SJCRH30 (cell line): ENCODE measurements at regions not wholly inside any gene's neighbourhood (a gene's known extent, or its start where the extent isn't known, plus 50 kb on each side); places are given as distances from the start of the nearest gene placed in this dataset.
A peak's percentile ranks its signal among the peaks of the same experiment; 100 is the strongest.

Source experiments
- DNase-seq, 2 experiments: peaks; one replicate each; pipeline ENCODE4 v3.0.0-alpha.2; 2015 to 2020
- H3K27ac ChIP-seq: fragments of 250-450 bp; sonication (Bioruptor Pico); 2 replicates; pipeline ENCODE4 v1.5.1; 2020; ENCODE audit warnings: mild to moderate bottlenecking, moderate library complexity
- H3K27me3 ChIP-seq: fragments of 250-450 bp; sonication (Bioruptor Pico); 2 replicates; pipeline ENCODE4 v1.5.1; 2020; ENCODE audit warnings: mild to moderate bottlenecking, moderate library complexity
- H3K36me3 ChIP-seq: fragments of 250-450 bp; sonication (Bioruptor Pico); 2 replicates; pipeline ENCODE4 v1.5.1; 2020; ENCODE audit warnings: mild to moderate bottlenecking, moderate library complexity
- H3K4me1 ChIP-seq: fragments of 250-450 bp; sonication (Bioruptor Pico); 2 replicates; pipeline ENCODE4 v1.5.1; 2020; ENCODE audit warnings: mild to moderate bottlenecking, moderate library complexity
- H3K4me3 ChIP-seq: fragments of 250-450 bp; sonication (Bioruptor Pico); 2 replicates; pipeline ENCODE4 v1.5.1; 2020; ENCODE audit warnings: mild to moderate bottlenecking, moderate library complexity
- H3K9me3 ChIP-seq: fragments of 250-450 bp; sonication (Bioruptor Pico); replicated peaks from 2 replicates; pipeline ENCODE4 v1.5.1; 2020; ENCODE audit warnings: mild to moderate bottlenecking, moderate library complexity

DNA sequence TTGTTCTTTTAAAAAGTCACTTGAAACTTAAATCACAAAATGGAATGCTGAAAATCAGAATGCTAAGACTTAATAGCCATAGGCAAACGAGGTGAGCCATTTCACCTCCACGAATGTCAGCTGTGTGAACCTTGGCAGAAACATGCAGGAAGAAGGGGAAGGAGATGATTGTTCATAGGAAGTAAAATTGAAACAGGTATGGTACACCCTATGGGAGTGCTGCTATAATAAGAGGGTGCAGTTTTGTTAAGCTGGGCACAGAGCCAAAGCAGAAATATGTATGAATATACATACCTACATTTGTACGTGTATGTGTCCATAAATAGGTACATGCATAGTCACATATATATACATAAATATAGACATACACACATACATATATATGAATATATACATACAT lies 51.0 kb upstream of the SPINK5 start:
- no peak for DNase-seq
- Histone ChIP-seq H3K36me3 (no peaks in the 10 kb centered on the region), H3K27ac (no peak overlapping the region), H3K4me3 (no peak overlapping the region), H3K27me3 (no peaks in the 10 kb centered on the region), H3K4me1 (peaks cover 11% of the 10 kb centered on the region), H3K9me3 (no peaks in the 10 kb centered on the region)

GRCh38 chr5:148011398-148012137 lies 52.2 kb upstream of the SPINK5 start:
- H3K4me3 ChIP-seq = no peak overlapping the region

DNA sequence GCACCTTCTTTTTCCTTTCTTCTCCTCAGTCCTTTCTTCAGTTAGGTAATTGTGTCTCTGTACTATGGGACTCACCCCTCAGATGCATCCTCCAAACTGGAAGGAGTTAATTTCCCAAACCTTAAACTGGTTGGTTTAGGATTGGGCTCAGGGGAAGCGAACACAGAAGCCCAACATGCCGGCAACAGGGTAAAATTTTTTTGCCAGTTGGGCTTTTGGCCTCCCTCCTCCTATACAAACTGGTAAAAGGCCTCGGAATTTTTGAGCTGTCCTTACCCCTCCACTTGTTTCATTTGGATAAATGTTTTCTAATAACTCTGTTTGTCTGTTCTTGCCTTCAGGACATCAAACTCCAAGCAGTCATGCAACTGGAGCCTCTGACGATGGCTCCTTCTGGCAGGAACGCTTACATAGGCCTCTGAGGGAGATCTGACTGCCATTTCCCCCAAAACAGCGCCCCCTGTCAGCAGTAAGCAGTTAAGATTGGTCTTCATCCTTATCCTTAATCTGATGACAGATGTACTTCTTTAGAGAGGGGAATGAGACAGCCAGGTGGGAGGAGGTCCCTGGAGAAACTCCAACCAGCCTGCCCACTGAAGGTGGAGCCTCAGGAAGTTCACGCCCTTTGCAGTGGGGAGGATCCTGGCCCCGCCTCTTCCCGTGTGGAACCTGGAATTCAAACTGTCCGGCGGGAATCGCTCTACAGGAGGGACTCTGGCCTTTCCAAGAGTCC lies 57.8 kb upstream of the SPINK5 start:
- Histone ChIP-seq H3K4me1 (no peaks in the 10 kb centered on the region), H3K36me3 (no peaks in the 10 kb centered on the region), H3K27ac (no peak overlapping the region), H3K27me3 (no peaks in the 10 kb centered on the region), H3K4me3 (no peak overlapping the region), H3K9me3 (peaks cover 8% of the 10 kb centered on the region; the same call in 1 of the 2 replicates)
- peak; percentile 7 to 34 for DNase-seq

More at GRCh38 chr5:148011398-148012137, 52.2 kb upstream of the SPINK5 start:
- Histone ChIP-seq H3K27me3 (no peaks in the 10 kb centered on the region), H3K9me3 (no peaks in the 10 kb centered on the region), H3K4me1 (peaks cover 11% of the 10 kb centered on the region), H3K27ac (no peak overlapping the region), H3K36me3 (no peaks in the 10 kb centered on the region)
- DNase-seq = peak; percentile 14 to 48

GRCh38 chr5:148003226-148003625 lies 60.6 kb upstream of the SPINK5 start:
- H3K27me3 ChIP-seq = no peaks in the 10 kb centered on the region

DNA sequence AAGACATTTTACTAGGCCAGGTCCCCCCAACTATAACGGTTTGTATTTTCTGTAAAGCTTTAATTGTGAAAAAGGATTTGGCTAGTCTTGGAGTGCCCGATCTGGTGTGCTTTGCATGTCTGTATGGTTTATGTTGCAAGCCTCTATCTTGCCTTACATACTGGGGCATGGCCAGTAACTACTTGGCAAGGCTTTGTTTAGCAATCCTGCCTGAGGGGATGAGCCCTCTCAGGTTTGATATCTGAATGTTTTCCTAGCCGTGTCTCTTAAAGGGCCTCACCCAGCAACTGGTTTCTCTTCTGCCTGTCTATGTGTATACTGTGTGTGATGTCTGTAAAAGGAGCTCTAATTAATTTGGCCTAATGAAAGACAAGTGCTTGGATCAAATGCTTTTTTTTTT lies 61.3 kb upstream of the SPINK5 start:
- no peak for DNase-seq
- no peak overlapping the region for H3K4me3 ChIP-seq
- no peaks in the 10 kb centered on the region for H3K4me1 ChIP-seq
- H3K27ac ChIP-seq = no peak overlapping the region
- peaks cover 8% of the 10 kb centered on the region; the same call in 1 of the 2 replicates for H3K9me3 ChIP-seq
- no peaks in the 10 kb centered on the region for H3K27me3 ChIP-seq
- no peaks in the 10 kb centered on the region for H3K36me3 ChIP-seq

More at GRCh38 chr5:148003226-148003625, 60.6 kb upstream of the SPINK5 start:
- H3K9me3 ChIP-seq = peaks cover 8% of the 10 kb centered on the region; the same call in 1 of the 2 replicates
- no peaks in the 10 kb centered on the region for H3K36me3 ChIP-seq
- H3K27ac ChIP-seq = no peak overlapping the region
- H3K4me1 ChIP-seq = no peaks in the 10 kb centered on the region
- no peak for DNase-seq
- H3K4me3 ChIP-seq = no peak overlapping the region

- no peak for DNase-seq
- no peaks in the 10 kb centered on the region for H3K4me1 ChIP-seq
These were observed 63.7 kb upstream of the SPINK5 start for GRCh38 chr5:148000036-148000435.

GRCh38 chr5:147998704-147999103 lies 65.1 kb upstream of the SPINK5 start:
- Histone ChIP-seq H3K4me3 (no peak overlapping the region), H3K4me1 (no peaks in the 10 kb centered on the region), H3K9me3 (peaks cover 8% of the 10 kb centered on the region; the same call in 1 of the 2 replicates), H3K27ac (no peak overlapping the region), H3K27me3 (no peaks in the 10 kb centered on the region), H3K36me3 (no peaks in the 10 kb centered on the region)
- no peak for DNase-seq

More at GRCh38 chr5:148000036-148000435, 63.7 kb upstream of the SPINK5 start:
- no peaks in the 10 kb centered on the region for H3K27me3 ChIP-seq
- H3K36me3 ChIP-seq = no peaks in the 10 kb centered on the region
- peaks cover 8% of the 10 kb centered on the region; the same call in 1 of the 2 replicates for H3K9me3 ChIP-seq
- H3K27ac ChIP-seq = no peak overlapping the region
- no peak overlapping the region for H3K4me3 ChIP-seq

GRCh38 chr5:147997486-147997885 lies 66.3 kb upstream of the SPINK5 start:
- no peaks in the 10 kb centered on the region for H3K4me1 ChIP-seq
- DNase-seq = no peak
- H3K4me3 ChIP-seq = no peak overlapping the region
- no peaks in the 10 kb centered on the region for H3K27me3 ChIP-seq
- no peaks in the 10 kb centered on the region for H3K36me3 ChIP-seq
- H3K9me3 ChIP-seq = peaks cover 8% of the 10 kb centered on the region; the same call in 1 of the 2 replicates
- H3K27ac ChIP-seq = no peak overlapping the region

DNA sequence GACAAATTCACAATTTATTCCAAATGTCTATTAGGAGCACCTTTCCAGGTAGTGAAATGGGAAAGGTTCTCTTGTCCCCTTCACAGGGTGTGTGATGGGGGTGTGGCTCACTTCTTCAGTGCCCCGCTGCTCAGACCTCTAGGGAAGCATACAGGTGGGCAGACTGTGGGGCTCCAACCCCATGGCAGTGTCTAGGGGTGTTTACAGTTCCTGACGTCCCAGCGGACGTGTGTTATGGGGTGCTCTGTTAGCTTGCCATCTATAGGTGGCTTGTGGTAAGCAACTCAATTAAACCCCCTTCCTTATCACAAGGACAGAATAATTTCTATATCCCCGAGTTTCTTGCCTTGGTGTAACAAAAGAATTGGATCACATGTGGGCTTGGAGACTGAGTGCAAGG lies 67.4 kb upstream of the SPINK5 start:
- no peaks in the 10 kb centered on the region for H3K27me3 ChIP-seq
- H3K36me3 ChIP-seq = no peaks in the 10 kb centered on the region
- DNase-seq = no peak
- H3K27ac ChIP-seq = no peak overlapping the region
- H3K9me3 ChIP-seq = peaks cover 4% of the 10 kb centered on the region; the same call in 1 of the 2 replicates
- H3K4me1 ChIP-seq = no peaks in the 10 kb centered on the region
- no peak overlapping the region for H3K4me3 ChIP-seq

DNA sequence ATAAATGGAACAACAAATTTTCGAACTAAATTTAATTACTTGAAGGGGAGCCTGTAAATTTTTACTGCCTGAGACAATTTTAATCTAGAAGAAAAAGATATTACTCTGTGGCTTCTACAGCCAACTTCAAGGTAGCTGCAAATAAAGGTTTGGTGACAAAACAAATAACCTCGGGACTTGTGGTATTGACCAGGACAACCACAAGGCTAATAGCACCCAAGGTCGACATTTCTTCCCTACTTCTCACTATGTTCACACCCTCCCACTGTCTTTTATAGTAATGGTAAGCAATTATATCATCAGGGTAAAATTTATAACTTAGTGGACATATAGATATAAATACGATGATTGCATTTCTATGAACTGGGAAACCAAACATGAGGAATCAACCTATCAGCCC lies 67.9 kb upstream of the SPINK5 start:
- DNase-seq = no peak
- no peak overlapping the region for H3K27ac ChIP-seq
- no peaks in the 10 kb centered on the region for H3K4me1 ChIP-seq
- H3K9me3 ChIP-seq = no peaks in the 10 kb centered on the region
- H3K36me3 ChIP-seq = no peaks in the 10 kb centered on the region
- no peaks in the 10 kb centered on the region for H3K27me3 ChIP-seq
- no peak overlapping the region for H3K4me3 ChIP-seq

DNA sequence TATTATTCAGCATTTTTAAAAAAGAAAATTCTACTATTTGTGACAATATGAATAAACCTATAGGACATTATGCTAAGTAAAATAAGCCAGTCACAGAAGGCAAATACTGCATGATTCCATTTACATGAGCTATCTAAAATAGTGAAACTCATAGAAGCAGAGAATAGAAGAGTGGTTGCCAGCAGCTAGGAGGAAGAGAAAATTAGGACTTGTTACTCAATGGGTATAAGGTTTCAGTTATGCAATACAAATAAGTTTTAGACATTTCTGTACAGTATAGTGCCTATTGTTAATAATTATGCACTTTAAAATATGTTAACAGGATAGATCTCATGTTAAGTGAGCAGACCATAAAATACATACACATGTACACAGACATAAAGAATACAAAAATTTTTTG lies 73.8 kb upstream of the SPINK5 start:
- Histone ChIP-seq H3K9me3 (no peaks in the 10 kb centered on the region), H3K36me3 (no peaks in the 10 kb centered on the region), H3K27me3 (no peaks in the 10 kb centered on the region), H3K4me3 (no peak overlapping the region), H3K27ac (no peak overlapping the region), H3K4me1 (no peaks in the 10 kb centered on the region)
- no peak for DNase-seq

GRCh38 chr5:147989239-147989638 lies 74.5 kb upstream of the SPINK5 start:
- H3K4me1 ChIP-seq = no peaks in the 10 kb centered on the region
- no peaks in the 10 kb centered on the region for H3K36me3 ChIP-seq
- no peak for DNase-seq
- H3K27ac ChIP-seq = no peak overlapping the region
- H3K27me3 ChIP-seq = no peaks in the 10 kb centered on the region
- no peaks in the 10 kb centered on the region for H3K9me3 ChIP-seq
- H3K4me3 ChIP-seq = no peak overlapping the region

DNA sequence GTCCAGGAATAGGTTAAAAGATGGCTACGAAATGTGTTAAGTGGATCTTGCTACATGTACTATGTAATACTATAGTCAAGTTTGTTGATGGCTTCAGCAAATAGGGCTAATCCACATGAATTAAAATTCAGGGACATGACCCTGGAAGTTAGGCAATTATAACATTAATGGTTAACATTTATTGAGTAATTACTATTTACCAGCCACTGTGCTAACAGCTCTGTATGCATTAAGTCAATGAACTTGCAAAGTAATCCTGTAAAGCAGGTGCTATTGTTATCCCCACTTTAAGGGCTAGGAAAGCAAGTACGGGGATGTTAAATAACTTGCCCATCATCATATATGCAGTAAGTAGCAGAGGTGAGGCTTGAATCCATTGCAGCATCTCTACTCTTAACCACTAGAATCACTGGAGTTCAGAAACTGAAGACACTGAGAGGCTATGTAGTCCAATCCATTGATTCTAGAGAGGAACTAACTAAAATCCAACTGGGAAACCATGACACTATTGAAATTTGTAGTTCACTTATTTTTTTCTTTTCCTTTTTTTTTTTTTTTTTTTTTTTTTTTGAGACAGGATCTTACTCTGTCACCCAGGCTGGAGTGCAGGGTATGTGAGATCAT lies 77.5 kb upstream of the SPINK5 start:
- Histone ChIP-seq H3K36me3 (no peaks in the 10 kb centered on the region), H3K4me3 (no peak overlapping the region), H3K27me3 (no peaks in the 10 kb centered on the region), H3K9me3 (no peaks in the 10 kb centered on the region), H3K27ac (no peak overlapping the region), H3K4me1 (no peaks in the 10 kb centered on the region)
- no peak for DNase-seq

DNA sequence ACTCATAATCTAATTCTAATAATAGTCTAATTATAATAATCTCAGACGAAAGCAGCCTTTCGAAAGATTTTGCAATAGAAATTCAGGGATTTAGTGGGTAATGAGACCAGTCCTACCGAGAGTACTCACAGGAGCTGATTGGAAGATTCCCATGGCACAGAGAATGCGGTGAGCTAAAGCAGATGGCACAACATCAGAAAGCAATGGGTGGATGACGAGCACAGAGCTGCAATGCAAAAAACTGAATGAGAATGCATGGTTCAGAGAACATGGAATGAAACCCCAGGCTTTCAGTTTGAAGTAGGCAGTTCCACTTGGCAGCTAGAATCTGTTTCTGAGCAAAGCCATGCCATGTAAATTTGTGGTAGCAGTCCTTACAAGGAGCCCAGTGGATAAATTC lies 78.2 kb upstream of the SPINK5 start:
- H3K9me3 ChIP-seq = no peaks in the 10 kb centered on the region
- no peaks in the 10 kb centered on the region for H3K27me3 ChIP-seq
- H3K4me1 ChIP-seq = no peaks in the 10 kb centered on the region
- no peak for DNase-seq
- H3K27ac ChIP-seq = no peak overlapping the region
- H3K36me3 ChIP-seq = no peaks in the 10 kb centered on the region
- no peak overlapping the region for H3K4me3 ChIP-seq

- no peak for DNase-seq
- no peaks in the 10 kb centered on the region for H3K4me1 ChIP-seq
- H3K27ac ChIP-seq = no peak overlapping the region
- no peak overlapping the region for H3K4me3 ChIP-seq
- no peaks in the 10 kb centered on the region for H3K36me3 ChIP-seq
- no peaks in the 10 kb centered on the region for H3K27me3 ChIP-seq
- H3K9me3 ChIP-seq = no peaks in the 10 kb centered on the region
These were observed 77.4 kb upstream of the C5orf46 start for GRCh38 chr5:147983742-147984141.
